GM12874 (cell line): ENCODE measurements at regions not wholly inside any gene's neighbourhood (a gene's known extent, or its start where the extent isn't known, plus 50 kb on each side); places are given as distances from the start of the nearest gene placed in this dataset.

Source experiments
- CTCF ChIP-seq: IDR thresholded peaks from 2 replicates; pipeline ENCODE4 v1.5.1; 2011; ENCODE audit warnings: low read depth, mild to moderate bottlenecking, control low read depth, low read length, moderate library complexity; ENCODE audit not compliant: insufficient read depth

DNA sequence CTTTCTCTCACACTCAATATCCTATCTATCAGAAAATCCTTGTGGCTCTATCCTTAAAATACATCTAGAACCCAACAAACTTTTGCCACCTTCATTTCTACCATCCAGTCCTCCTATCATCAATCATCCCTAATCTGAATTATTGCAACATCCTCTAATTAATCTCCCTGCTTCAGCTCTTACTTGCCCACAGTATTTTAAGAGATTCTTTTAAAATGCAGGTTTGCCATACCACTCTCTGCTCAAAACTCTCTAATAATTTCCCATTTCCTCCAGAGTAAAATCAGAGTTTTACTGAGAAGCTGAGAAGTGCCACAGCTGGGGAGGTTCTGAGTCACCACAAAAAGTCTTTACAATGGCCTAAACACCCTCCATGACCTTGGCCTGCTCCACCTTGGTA, 234.3 kb upstream of the ZPLD1 start:
- no peak for TF ChIP-seq CTCF

GRCh38 chr3:102205647-102206046, 229.2 kb upstream of the ZPLD1 start:
- no peak for TF ChIP-seq CTCF

- no peak for TF ChIP-seq CTCF
These were observed 228.2 kb upstream of the ZPLD1 start for GRCh38 chr3:102206511-102207031.

DNA sequence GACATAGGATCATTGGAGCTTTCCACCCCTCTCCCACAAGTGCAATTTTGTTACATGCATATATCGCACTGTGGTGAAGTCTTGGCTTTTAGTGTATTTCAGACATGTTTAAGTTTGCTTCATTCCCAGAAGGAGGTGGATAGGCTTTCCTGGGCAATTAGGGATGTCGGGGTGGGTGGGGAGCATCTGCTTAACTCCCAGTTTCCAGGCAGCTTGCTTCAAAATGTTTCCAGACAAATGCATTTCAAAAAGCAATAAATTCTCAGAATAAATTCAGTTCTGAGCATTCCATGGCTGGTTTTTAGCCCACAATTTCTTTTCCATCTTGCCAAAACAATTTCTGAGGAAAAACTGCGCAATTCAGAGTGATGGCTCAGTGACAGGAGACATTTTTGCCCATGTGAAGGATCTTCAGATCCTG, 227.7 kb upstream of the ZPLD1 start:
- TF ChIP-seq CTCF, result no peak

GRCh38 chr3:102215166-102215565, 219.6 kb upstream of the ZPLD1 start:
- no peak for TF ChIP-seq CTCF

DNA sequence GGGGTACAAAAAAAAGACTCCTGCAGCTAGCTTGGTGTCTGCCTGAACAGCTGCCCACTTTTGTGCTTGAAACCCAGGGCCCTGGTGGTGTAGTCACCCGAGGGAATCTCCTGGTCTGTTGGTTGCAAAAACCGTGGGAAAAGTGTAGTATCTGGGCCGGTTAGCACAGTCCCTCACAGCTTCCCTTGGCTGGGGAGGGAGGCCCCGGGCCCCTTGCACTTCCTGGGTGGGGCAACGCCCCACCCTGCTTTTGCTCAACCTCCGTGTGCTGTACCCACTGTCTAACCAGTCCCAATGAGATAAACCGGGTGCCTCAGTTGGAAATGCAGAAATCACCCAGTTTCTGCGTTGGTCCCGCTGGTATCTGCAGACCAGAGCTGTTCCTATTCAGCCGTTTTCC, 211.7 kb upstream of the ZPLD1 start:
- TF ChIP-seq CTCF, result no peak

GRCh38 chr3:102224171-102224570, 210.6 kb upstream of the ZPLD1 start:
- 0 out of 2 replicates have a peak, but pooled peaks have one; percentile 31 for TF ChIP-seq CTCF
